ENCODE measurements at regions not wholly inside any gene's neighbourhood (a gene's known extent, or its start where the extent isn't known, plus 50 kb on each side); places are given as distances from the start of the nearest gene placed in this dataset.

GRCh38 chr2:118750959-118751565 is 96.4 kb downstream of the EN1 start:
- FAIRE-seq (no peak), ATAC-seq (peak; percentile 59; the same call in 2 of the 3 replicates), DNase-seq (ENCODE audit: extremely low read depth in 1 of 4, low spot score in 3 of 4) (peak in 1 of 4 experiments; percentile 33)
- H3K9ac ChIP-seq (ENCODE audit: insufficient read depth in 1 of 2, low read depth in 2 of 2, low read length in 2 of 2): no peak overlapping the region
- intact Hi-C loops (cut with micrococcal nuclease): no loop called here
- POLR2A ChIA-PET: interaction anchor here (0.6 to 1.4 kb wide), 2 partner anchors 16 to 895 kb away, joined by 3 to 5 read pairs; no protein-coding TSS in a partner anchor
- no peak for TF ChIP-seq SRSF1 (IDR thresholded peaks at IDR 0.05; ENCODE audit: low read depth, low read length)
- 0 out of 2 replicates have a peak, but pooled peaks have one; percentile 56 for TF ChIP-seq ZNF766 (CRISPR knock-in tag; conservative IDR thresholded peaks at IDR 0.05)
- TF ChIP-seq ZBTB8A (IDR thresholded peaks at IDR 0.05; ENCODE audit: partially characterized antibody): no peak
- TF ChIP-seq MTF1 (CRISPR knock-in tag; IDR thresholded peaks at IDR 0.05; ENCODE audit: borderline replicate concordance): no peak
- TF ChIP-seq, protein P1, sequence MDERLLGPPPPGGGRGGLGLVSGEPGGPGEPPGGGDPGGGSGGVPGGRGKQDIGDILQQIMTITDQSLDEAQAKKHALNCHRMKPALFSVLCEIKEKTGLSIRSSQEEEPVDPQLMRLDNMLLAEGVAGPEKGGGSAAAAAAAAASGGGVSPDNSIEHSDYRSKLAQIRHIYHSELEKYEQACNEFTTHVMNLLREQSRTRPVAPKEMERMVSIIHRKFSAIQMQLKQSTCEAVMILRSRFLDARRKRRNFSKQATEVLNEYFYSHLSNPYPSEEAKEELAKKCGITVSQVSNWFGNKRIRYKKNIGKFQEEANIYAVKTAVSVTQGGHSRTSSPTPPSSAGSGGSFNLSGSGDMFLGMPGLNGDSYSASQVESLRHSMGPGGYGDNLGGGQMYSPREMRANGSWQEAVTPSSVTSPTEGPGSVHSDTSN (CRISPR knock-in tag; IDR thresholded peaks at IDR 0.05; ENCODE audit: low read depth): no peak
- TF ChIP-seq, protein P1 (tag; conservative IDR thresholded peaks at IDR 0.05; ENCODE audit: low read depth): 0 out of 2 replicates have a peak, but pooled peaks have one; percentile 22
- TF ChIP-seq KLF10 (CRISPR knock-in tag; IDR thresholded peaks at IDR 0.05): no peak
- peak; percentile 68 for TF ChIP-seq BHLHE40 (IDR thresholded peaks at IDR 0.05; ENCODE audit: low read length)
- TF ChIP-seq, protein P2, sequence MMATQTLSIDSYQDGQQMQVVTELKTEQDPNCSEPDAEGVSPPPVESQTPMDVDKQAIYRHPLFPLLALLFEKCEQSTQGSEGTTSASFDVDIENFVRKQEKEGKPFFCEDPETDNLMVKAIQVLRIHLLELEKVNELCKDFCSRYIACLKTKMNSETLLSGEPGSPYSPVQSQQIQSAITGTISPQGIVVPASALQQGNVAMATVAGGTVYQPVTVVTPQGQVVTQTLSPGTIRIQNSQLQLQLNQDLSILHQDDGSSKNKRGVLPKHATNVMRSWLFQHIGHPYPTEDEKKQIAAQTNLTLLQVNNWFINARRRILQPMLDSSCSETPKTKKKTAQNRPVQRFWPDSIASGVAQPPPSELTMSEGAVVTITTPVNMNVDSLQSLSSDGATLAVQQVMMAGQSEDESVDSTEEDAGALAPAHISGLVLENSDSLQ (IDR thresholded peaks at IDR 0.05): peak; percentile 31; the same call in 1 of the 2 replicates
- peak; percentile 50 for TF ChIP-seq USF1 (CRISPR knock-in tag; IDR thresholded peaks at IDR 0.05)
- TF ChIP-seq ZC3H11A (IDR thresholded peaks at IDR 0.05; ENCODE audit: low read depth, low read length): no peak
- TF ChIP-seq NFIC (IDR thresholded peaks at IDR 0.05): peak; percentile 60
- peak; percentile 87 for TF ChIP-seq MEIS2 (IDR thresholded peaks at IDR 0.05; ENCODE audit: partially characterized antibody)
- TF ChIP-seq USF2 (CRISPR knock-in tag; IDR thresholded peaks at IDR 0.05): peak; percentile 22; the same call in 1 of the 2 replicates
- H3K4me3 ChIP-seq: no peak overlapping the region
- CTCF ChIA-PET (ENCODE audit: low intra/inter-chr PET ratio): no interaction called here
- no peaks in the 10 kb centered on the region for H4K20me1 ChIP-seq (replicated peaks; ENCODE audit: control insufficient read depth, insufficient read depth, low read length)
- H2AFZ ChIP-seq (ENCODE audit: low read depth, low read length): no peak overlapping the region
- no peak overlapping the region for H3K4me2 ChIP-seq (ENCODE audit: insufficient read depth, low read length)
- in situ Hi-C loops (cut with MboI): no loop called here
- H3K36me3 ChIP-seq (ENCODE audit: control insufficient read depth, insufficient read depth, low read length): no peaks in the 10 kb centered on the region
- no peak overlapping the region for H3K27ac ChIP-seq (ENCODE audit: extremely low read depth, low read depth, low read length)
- BruUV-seq (replicated peaks): no TSS peak
- H3K4me1 ChIP-seq (replicated peaks in 1 of 2; ENCODE audit: control insufficient read depth in 2 of 2, insufficient read depth in 2 of 2, low read length in 2 of 2): peaks cover 9 to 34% of the 10 kb centered on the region in 2 experiments
- no peaks in the 10 kb centered on the region for H3K79me2 ChIP-seq (ENCODE audit: control insufficient read depth, insufficient read depth, low read length)
- no peaks in the 10 kb centered on the region for H3K9me1 ChIP-seq (ENCODE audit: control insufficient read depth, insufficient read depth, low read length)
- H3K9me3 ChIP-seq (replicated peaks; ENCODE audit: control insufficient read depth, insufficient read depth, low read depth, low read length): peaks cover 3% of the 10 kb centered on the region; the same call in 1 of the 2 replicates
- 36% methylated on average over 3 of the region's 3 CpGs for WGBS (ENCODE audit: insufficient coverage, low coverage, missing lambda C conversion rate)
- no peaks in the 10 kb centered on the region for H3K27me3 ChIP-seq (ENCODE audit: control insufficient read depth in 2 of 2, insufficient read depth in 2 of 2, low read length in 2 of 2)

All from K562 (cell line).